Fibroblast of lung (primary cell): ENCODE measurements at regions not wholly inside any gene's neighbourhood (a gene's known extent, or its start where the extent isn't known, plus 50 kb on each side); places are given as distances from the start of the nearest gene placed in this dataset.

ENCODE experiments used
- DNase-seq, 2 donors: peaks; one replicate each; pipeline versions ENCODE4 v3.0.0 to v3.0.0-alpha.2; 2010; ENCODE audit warnings: low read depth in 2 of 2
- H2AFZ ChIP-seq: 2 replicates; pipeline ENCODE4 v1.5.1; 2012; ENCODE audit warnings: low read length, control low read depth, inconsistent platforms
- H3K27ac ChIP-seq: 2 replicates; pipeline ENCODE4 v1.5.1; 2011; ENCODE audit warnings: low read length, control low read depth; ENCODE audit not compliant: insufficient read depth
- H3K27me3 ChIP-seq: 2 replicates; pipeline ENCODE4 v1.5.1; 2011; ENCODE audit warnings: mild to moderate bottlenecking, low read length; ENCODE audit not compliant: control insufficient read depth, insufficient read depth
- H3K36me3 ChIP-seq: 2 replicates; pipeline ENCODE4 v1.5.1; 2011; ENCODE audit warnings: low read length; ENCODE audit not compliant: control insufficient read depth, insufficient read depth
- H3K4me1 ChIP-seq: 2 replicates; pipeline ENCODE4 v1.5.1; 2011; ENCODE audit warnings: low read length; ENCODE audit not compliant: control insufficient read depth, insufficient read depth; ENCODE audit errors: extremely low read depth
- H3K4me2 ChIP-seq: 2 replicates; pipeline ENCODE4 v1.5.1; 2011; ENCODE audit warnings: low read length, control low read depth; ENCODE audit not compliant: insufficient read depth; ENCODE audit errors: extremely low read depth
- H3K4me3 ChIP-seq, 4 experiments: fragments of 200-600 bp in 1 of 4; sonication (generic) in 1 of 4; replicated peaks in 1 of 4; 2 replicates each; pipeline ENCODE4 v1.5.1; 2011 to 2016; ENCODE audit warnings: low read length in 4 of 4, low read depth in 3 of 4, mild to moderate bottlenecking in 3 of 4, control low read depth in 2 of 4, inconsistent platforms in 1 of 4, mixed read lengths in 1 of 4; ENCODE audit not compliant: insufficient read depth in 1 of 4; ENCODE audit errors: control extremely low read depth in 1 of 4
- H3K79me2 ChIP-seq: 2 replicates; pipeline ENCODE4 v1.5.1; 2012; ENCODE audit warnings: mild to moderate bottlenecking, low read length, inconsistent platforms; ENCODE audit not compliant: control insufficient read depth, insufficient read depth
- H3K9ac ChIP-seq: 2 replicates; pipeline ENCODE4 v1.5.1; 2011; ENCODE audit warnings: mild to moderate bottlenecking, low read length, control low read depth; ENCODE audit not compliant: insufficient read depth
- H3K9me3 ChIP-seq: 2 replicates; pipeline ENCODE4 v1.5.1; 2012; ENCODE audit warnings: low read depth, low read length; ENCODE audit not compliant: control insufficient read depth, insufficient read depth
- H4K20me1 ChIP-seq: 2 replicates; pipeline ENCODE4 v1.5.1; 2011; ENCODE audit warnings: low read length; ENCODE audit not compliant: control insufficient read depth, insufficient read depth; ENCODE audit errors: extremely low read depth
- CTCF ChIP-seq, 2 donors: IDR thresholded peaks in 1 of 2; conservative IDR thresholded peaks in 1 of 2; 1 replicate in 1 of 2; 2 replicates in 1 of 2; pipeline ENCODE4 v1.5.1; 2011 to 2012; ENCODE audit warnings: low read length in 2 of 2, control low read depth in 1 of 2, inconsistent platforms in 1 of 2, low read depth in 1 of 2, mild to moderate bottlenecking in 1 of 2
- EZH2 ChIP-seq: IDR thresholded peaks from 2 replicates; pipeline ENCODE4 v1.5.1; 2012; ENCODE audit warnings: low read length, control low read depth, mild to moderate bottlenecking; ENCODE audit errors: missing control alignments

DNA sequence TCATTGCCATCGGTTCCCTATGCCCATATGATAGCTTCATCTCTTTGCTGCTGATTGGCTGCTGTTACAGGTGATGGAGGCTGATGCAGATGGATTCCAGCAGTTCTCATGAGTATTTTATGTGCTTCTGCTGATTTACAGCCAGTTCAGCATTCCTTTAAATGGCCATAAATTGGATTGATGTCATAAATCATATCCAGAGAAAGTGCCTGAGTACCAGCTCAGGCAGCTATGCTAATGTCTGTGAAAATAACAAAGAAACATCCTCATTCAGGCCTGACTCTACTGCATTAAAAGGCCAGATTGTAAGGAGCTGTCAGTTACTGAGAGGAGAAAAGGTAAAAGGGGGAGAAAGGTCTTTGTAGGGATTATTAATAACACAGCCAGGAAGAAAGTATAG lies 756.8 kb downstream of the IGSF11 start:
- Histone ChIP-seq H3K4me3 (no peak overlapping the region), H2AFZ (no peak overlapping the region), H3K4me1 (no peaks in the 10 kb centered on the region), H4K20me1 (no peaks in the 10 kb centered on the region), H3K36me3 (no peaks in the 10 kb centered on the region), H3K27me3 (no peaks in the 10 kb centered on the region), H3K79me2 (no peaks in the 10 kb centered on the region), H3K4me2 (no peak overlapping the region), H3K27ac (no peak overlapping the region), H3K9me3 (no peaks in the 10 kb centered on the region), H3K9ac (no peak overlapping the region)
- DNase-seq: no peak
- TF ChIP-seq CTCF (conservative IDR thresholded peaks at IDR 0.05 in 1 of 2, IDR thresholded peaks at IDR 0.05 in 1 of 2; ENCODE audit: low read depth in 1 of 2, low read length in 2 of 2) (no peak), EZH2 (no peak)

GRCh38 chr3:118292841-118293240 lies 741.8 kb downstream of the IGSF11 start:
- Histone ChIP-seq H3K36me3 (no peaks in the 10 kb centered on the region), H3K27ac (no peak overlapping the region), H3K4me3 (no peak overlapping the region), H3K79me2 (no peaks in the 10 kb centered on the region), H3K4me1 (no peaks in the 10 kb centered on the region), H4K20me1 (no peaks in the 10 kb centered on the region), H3K9ac (no peak overlapping the region), H3K9me3 (no peaks in the 10 kb centered on the region), H3K27me3 (no peaks in the 10 kb centered on the region), H3K4me2 (no peak overlapping the region), H2AFZ (no peak overlapping the region)
- no peak for DNase-seq
- TF ChIP-seq EZH2: no peak
- TF ChIP-seq CTCF (conservative IDR thresholded peaks at IDR 0.05 in 1 of 2, IDR thresholded peaks at IDR 0.05 in 1 of 2; ENCODE audit: low read depth in 1 of 2, low read length in 2 of 2): no peak

DNA sequence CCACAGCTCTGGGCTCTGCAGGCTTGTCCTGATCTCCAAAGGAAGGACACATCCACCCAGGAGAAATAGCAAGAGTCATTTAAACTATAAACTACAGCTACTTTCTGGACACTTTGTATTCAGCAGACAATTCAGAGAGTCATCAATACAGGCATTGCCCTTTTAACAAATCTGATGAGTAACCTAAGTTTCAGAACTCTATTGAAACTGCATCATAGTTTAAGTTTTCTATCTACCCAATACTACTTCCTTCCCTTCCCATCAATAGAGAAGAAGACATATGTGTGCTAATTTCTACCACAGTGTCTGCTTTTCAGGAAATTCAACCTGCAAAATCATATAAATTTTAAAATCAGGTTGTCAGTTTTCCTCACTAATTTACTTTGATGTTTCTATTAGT lies 736.5 kb downstream of the IGSF11 start:
- no peak overlapping the region for H3K4me2 ChIP-seq
- no peaks in the 10 kb centered on the region for H4K20me1 ChIP-seq
- H3K4me3 ChIP-seq: no peak overlapping the region
- no peaks in the 10 kb centered on the region for H3K79me2 ChIP-seq
- H3K4me1 ChIP-seq: no peaks in the 10 kb centered on the region
- DNase-seq: no peak
- H3K27me3 ChIP-seq: no peaks in the 10 kb centered on the region
- H3K9ac ChIP-seq: no peak overlapping the region
- no peaks in the 10 kb centered on the region for H3K36me3 ChIP-seq
- H2AFZ ChIP-seq: no peak overlapping the region
- no peaks in the 10 kb centered on the region for H3K9me3 ChIP-seq
- no peak overlapping the region for H3K27ac ChIP-seq
- TF ChIP-seq EZH2 (no peak), CTCF (conservative IDR thresholded peaks at IDR 0.05 in 1 of 2, IDR thresholded peaks at IDR 0.05 in 1 of 2; ENCODE audit: low read depth in 1 of 2, low read length in 2 of 2) (no peak)
